NT2/D1 (cell line): ENCODE measurements at regions not wholly inside any gene's neighbourhood (a gene's known extent, or its start where the extent isn't known, plus 50 kb on each side); places are given as distances from the start of the nearest gene placed in this dataset.

Experiments used
- YY1 ChIP-seq: IDR thresholded peaks from 2 replicates; pipeline ENCODE4 v1.6.1; 2011; ENCODE audit not compliant: insufficient read length, insufficient read depth
- ZNF274 ChIP-seq: IDR thresholded peaks from 2 replicates; pipeline ENCODE4 v1.6.1; 2011; ENCODE audit warnings: mild to moderate bottlenecking, low read depth, low read length

DNA sequence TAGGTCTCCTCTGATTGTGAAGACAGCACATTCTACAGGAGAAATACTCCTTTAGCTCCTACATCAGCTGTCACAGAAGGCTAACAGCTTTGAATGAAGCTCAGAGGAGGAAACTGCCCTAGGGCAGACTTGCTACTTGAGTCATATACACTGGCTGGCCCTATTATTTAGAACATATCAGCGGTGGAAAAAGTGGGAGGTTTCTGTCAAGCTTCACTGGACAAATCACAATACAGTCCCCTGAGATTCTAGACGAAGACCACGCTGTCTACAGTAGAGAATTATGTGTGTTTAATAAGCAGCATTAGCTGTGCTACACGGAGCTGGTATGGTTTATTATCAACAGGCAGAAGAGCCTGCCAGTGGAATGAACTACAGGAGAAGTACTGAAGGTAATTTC, 230.9 kb upstream of the FSIP2 start:
- no peak for TF ChIP-seq YY1
- TF ChIP-seq ZNF274 = no peak
